ENCODE measurements at regions not wholly inside any gene's neighbourhood (a gene's known extent, or its start where the extent isn't known, plus 50 kb on each side); places are given as distances from the start of the nearest gene placed in this dataset.

DNA sequence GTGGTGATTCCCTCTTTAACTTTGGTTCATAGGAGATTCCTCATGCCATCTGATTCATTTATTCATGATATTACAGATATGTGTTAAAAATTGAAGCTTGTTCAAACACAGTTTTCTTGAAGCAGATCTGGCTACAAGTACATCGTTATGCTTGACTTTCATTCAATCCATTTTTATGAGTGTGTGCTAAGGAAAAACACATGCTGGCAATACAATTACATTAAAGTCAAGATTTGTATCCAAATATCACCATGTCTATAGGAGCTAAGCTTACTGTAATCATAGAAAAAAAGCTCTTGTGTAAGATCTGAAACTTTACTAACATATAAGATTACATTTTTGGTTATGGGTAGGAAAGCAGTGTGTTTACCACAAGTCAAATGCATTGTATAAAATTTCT is 151.8 kb upstream of the FAT1 start:
- TF ChIP-seq, protein P1, sequence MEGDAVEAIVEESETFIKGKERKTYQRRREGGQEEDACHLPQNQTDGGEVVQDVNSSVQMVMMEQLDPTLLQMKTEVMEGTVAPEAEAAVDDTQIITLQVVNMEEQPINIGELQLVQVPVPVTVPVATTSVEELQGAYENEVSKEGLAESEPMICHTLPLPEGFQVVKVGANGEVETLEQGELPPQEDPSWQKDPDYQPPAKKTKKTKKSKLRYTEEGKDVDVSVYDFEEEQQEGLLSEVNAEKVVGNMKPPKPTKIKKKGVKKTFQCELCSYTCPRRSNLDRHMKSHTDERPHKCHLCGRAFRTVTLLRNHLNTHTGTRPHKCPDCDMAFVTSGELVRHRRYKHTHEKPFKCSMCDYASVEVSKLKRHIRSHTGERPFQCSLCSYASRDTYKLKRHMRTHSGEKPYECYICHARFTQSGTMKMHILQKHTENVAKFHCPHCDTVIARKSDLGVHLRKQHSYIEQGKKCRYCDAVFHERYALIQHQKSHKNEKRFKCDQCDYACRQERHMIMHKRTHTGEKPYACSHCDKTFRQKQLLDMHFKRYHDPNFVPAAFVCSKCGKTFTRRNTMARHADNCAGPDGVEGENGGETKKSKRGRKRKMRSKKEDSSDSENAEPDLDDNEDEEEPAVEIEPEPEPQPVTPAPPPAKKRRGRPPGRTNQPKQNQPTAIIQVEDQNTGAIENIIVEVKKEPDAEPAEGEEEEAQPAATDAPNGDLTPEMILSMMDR (IDR thresholded peaks at IDR 0.05) = no peak
- TF ChIP-seq EZH2 (IDR thresholded peaks at IDR 0.05; ENCODE audit: borderline replicate concordance, insufficient read depth, low read depth, low read length, poor library complexity, severe bottlenecking) = no peak

Data from B cell (primary cell).